ENCODE measurements at regions not wholly inside any gene's neighbourhood (a gene's known extent, or its start where the extent isn't known, plus 50 kb on each side); places are given as distances from the start of the nearest gene placed in this dataset.

- TF ChIP-seq POLR2AphosphoS5 (IDR thresholded peaks at IDR 0.05; ENCODE audit: low read depth, low read length) = no peak
- TF ChIP-seq CTCF (IDR thresholded peaks at IDR 0.05) = no peak
- TF ChIP-seq REST (IDR thresholded peaks at IDR 0.05; ENCODE audit: insufficient read depth in 1 of 2, low read depth in 2 of 2, low read length in 1 of 2) = no peak
- no peak for TF ChIP-seq TCF7L2 (IDR thresholded peaks at IDR 0.05; ENCODE audit: low read depth, low read length)
- TF ChIP-seq SIN3A (IDR thresholded peaks at IDR 0.05; ENCODE audit: borderline replicate concordance, insufficient read depth, low read depth, low read length) = no peak
Observed at GRCh38 chr7:57343901-57344622, 105.9 kb upstream of the ZNF716 start.
